Chondrocyte (in vitro differentiated cells): ENCODE measurements at regions not wholly inside any gene's neighbourhood (a gene's known extent, or its start where the extent isn't known, plus 50 kb on each side); places are given as distances from the start of the nearest gene placed in this dataset.
"Not testable (repeated sequence)": the region's sequence is repeated elsewhere in the genome, so short reads cannot be mapped to it uniquely, and the experiment has no call there.

Source experiments
- DNase-seq: peaks from one replicate; pipeline ENCODE4 v3.0.0; 2021; ENCODE audit warnings: mixed read lengths, low spot score
- H3K27ac Mint-ChIP-seq: one replicate; pipeline ENCODE4 v1.8.0; 2021; ENCODE audit warnings: mild to moderate bottlenecking, moderate library complexity, mixed read lengths; ENCODE audit not compliant: unreplicated experiment
- H3K27me3 Mint-ChIP-seq: 2 replicates; pipeline ENCODE4 v1.8.0; 2021; ENCODE audit warnings: low read depth, mixed read lengths
- H3K36me3 Mint-ChIP-seq: 2 replicates; pipeline ENCODE4 v1.8.0; 2021; ENCODE audit warnings: low read depth, mixed read lengths
- H3K4me1 Mint-ChIP-seq: 2 replicates; pipeline ENCODE4 v1.8.0; 2021; ENCODE audit warnings: low read depth, mild to moderate bottlenecking, mixed read lengths
- H3K4me3 Mint-ChIP-seq: one replicate; pipeline ENCODE4 v1.8.0; 2021; ENCODE audit warnings: mild to moderate bottlenecking, moderate library complexity, mixed read lengths; ENCODE audit not compliant: unreplicated experiment
- H3K9me3 Mint-ChIP-seq: 2 replicates; pipeline ENCODE4 v1.8.0; 2021; ENCODE audit warnings: low read depth, mixed read lengths
- CTCF ChIP-seq: fragments of 200-600 bp; sonication (generic); IDR thresholded peaks from 2 replicates; pipeline ENCODE4 v1.5.0; 2021; ENCODE audit warnings: antibody characterized with exemption, mild to moderate bottlenecking, moderate library complexity

GRCh38 chr2:123453046-123453700, 571.9 kb upstream of the CNTNAP5 start:
- no peak for DNase-seq
- no peak overlapping the region for H3K4me3 Mint-ChIP-seq
- H3K27me3 Mint-ChIP-seq, result no peaks in the 10 kb centered on the region
- no peaks in the 10 kb centered on the region for H3K9me3 Mint-ChIP-seq
- no peaks in the 10 kb centered on the region for H3K4me1 Mint-ChIP-seq
- no peak for TF ChIP-seq CTCF
- H3K27ac Mint-ChIP-seq, result no peak overlapping the region
- no peaks in the 10 kb centered on the region for H3K36me3 Mint-ChIP-seq

GRCh38 chr2:123453772-123454171, 571.3 kb upstream of the CNTNAP5 start:
- Mint-ChIP-seq H3K27ac (no peak overlapping the region), H3K9me3 (no peaks in the 10 kb centered on the region), H3K4me1 (no peaks in the 10 kb centered on the region), H3K36me3 (no peaks in the 10 kb centered on the region), H3K4me3 (no peak overlapping the region), H3K27me3 (no peaks in the 10 kb centered on the region)
- no peak for DNase-seq
- TF ChIP-seq CTCF, result no peak

GRCh38 chr2:123455234-123455633, 569.9 kb upstream of the CNTNAP5 start:
- H3K36me3 Mint-ChIP-seq, H3K27ac Mint-ChIP-seq, H3K4me3 Mint-ChIP-seq, H3K9me3 Mint-ChIP-seq, H3K4me1 Mint-ChIP-seq, H3K27me3 Mint-ChIP-seq, DNase-seq: not testable (repeated sequence)

- Mint-ChIP-seq H3K4me3 (no peak overlapping the region), H3K4me1 (no peaks in the 10 kb centered on the region), H3K27ac (no peak overlapping the region), H3K9me3 (no peaks in the 10 kb centered on the region), H3K27me3 (no peaks in the 10 kb centered on the region), H3K36me3 (no peaks in the 10 kb centered on the region)
- no peak for TF ChIP-seq CTCF
- DNase-seq, result no peak
Observed at GRCh38 chr2:123456416-123456815, 568.7 kb upstream of the CNTNAP5 start.

GRCh38 chr2:123463886-123464285, 561.2 kb upstream of the CNTNAP5 start:
- Mint-ChIP-seq H3K27me3 (no peaks in the 10 kb centered on the region), H3K27ac (no peak overlapping the region), H3K9me3 (peaks cover 2% of the 10 kb centered on the region), H3K4me3 (no peak overlapping the region), H3K4me1 (no peaks in the 10 kb centered on the region), H3K36me3 (no peaks in the 10 kb centered on the region)
- no peak for DNase-seq
- TF ChIP-seq CTCF, result no peak

- peaks cover 7% of the 10 kb centered on the region for H3K9me3 Mint-ChIP-seq
Observed at GRCh38 chr2:123468071-123468470, 557.0 kb upstream of the CNTNAP5 start.

More at GRCh38 chr2:123468071-123468470, 557.0 kb upstream of the CNTNAP5 start:
- H3K4me3 Mint-ChIP-seq, result no peak overlapping the region
- H3K36me3 Mint-ChIP-seq, result peaks cover under 1% of the 10 kb centered on the region
- no peaks in the 10 kb centered on the region for H3K27me3 Mint-ChIP-seq
- peak; percentile 25 for TF ChIP-seq CTCF
- DNase-seq, result no peak
- no peaks in the 10 kb centered on the region for H3K4me1 Mint-ChIP-seq
- no peak overlapping the region for H3K27ac Mint-ChIP-seq
